Osteocyte (in vitro differentiated cells): ENCODE measurements at regions not wholly inside any gene's neighbourhood (a gene's known extent, or its start where the extent isn't known, plus 50 kb on each side); places are given as distances from the start of the nearest gene placed in this dataset.

Experiments
- DNase-seq: peaks from one replicate; pipeline ENCODE4 v3.0.0; 2021; ENCODE audit warnings: mixed read lengths; ENCODE audit not compliant: unreplicated experiment; ENCODE audit errors: extremely low spot score
- H3K27ac Mint-ChIP-seq: one replicate; pipeline ENCODE4 v1.8.0; 2021; ENCODE audit warnings: mild to moderate bottlenecking, mixed read lengths; ENCODE audit not compliant: unreplicated experiment
- H3K27me3 Mint-ChIP-seq: one replicate; pipeline ENCODE4 v1.8.0; 2021; ENCODE audit warnings: mixed read lengths; ENCODE audit not compliant: unreplicated experiment
- H3K36me3 Mint-ChIP-seq: one replicate; pipeline ENCODE4 v1.8.0; 2021; ENCODE audit warnings: mixed read lengths; ENCODE audit not compliant: unreplicated experiment
- H3K4me1 Mint-ChIP-seq: one replicate; pipeline ENCODE4 v1.8.0; 2021; ENCODE audit warnings: mixed read lengths; ENCODE audit not compliant: unreplicated experiment
- H3K4me3 Mint-ChIP-seq: one replicate; pipeline ENCODE4 v1.8.0; 2021; ENCODE audit warnings: mild to moderate bottlenecking, moderate library complexity, mixed read lengths; ENCODE audit not compliant: unreplicated experiment
- H3K9me3 Mint-ChIP-seq: one replicate; pipeline ENCODE4 v1.8.0; 2021; ENCODE audit warnings: mixed read lengths; ENCODE audit not compliant: unreplicated experiment
- TF ChIP-seq, protein P1 (sequence below): fragments of 200-600 bp; sonication (generic); IDR thresholded peaks from 2 replicates; pipeline ENCODE4 v1.5.0; 2021; ENCODE audit warnings: antibody characterized with exemption, mild to moderate bottlenecking, moderate library complexity

DNA sequence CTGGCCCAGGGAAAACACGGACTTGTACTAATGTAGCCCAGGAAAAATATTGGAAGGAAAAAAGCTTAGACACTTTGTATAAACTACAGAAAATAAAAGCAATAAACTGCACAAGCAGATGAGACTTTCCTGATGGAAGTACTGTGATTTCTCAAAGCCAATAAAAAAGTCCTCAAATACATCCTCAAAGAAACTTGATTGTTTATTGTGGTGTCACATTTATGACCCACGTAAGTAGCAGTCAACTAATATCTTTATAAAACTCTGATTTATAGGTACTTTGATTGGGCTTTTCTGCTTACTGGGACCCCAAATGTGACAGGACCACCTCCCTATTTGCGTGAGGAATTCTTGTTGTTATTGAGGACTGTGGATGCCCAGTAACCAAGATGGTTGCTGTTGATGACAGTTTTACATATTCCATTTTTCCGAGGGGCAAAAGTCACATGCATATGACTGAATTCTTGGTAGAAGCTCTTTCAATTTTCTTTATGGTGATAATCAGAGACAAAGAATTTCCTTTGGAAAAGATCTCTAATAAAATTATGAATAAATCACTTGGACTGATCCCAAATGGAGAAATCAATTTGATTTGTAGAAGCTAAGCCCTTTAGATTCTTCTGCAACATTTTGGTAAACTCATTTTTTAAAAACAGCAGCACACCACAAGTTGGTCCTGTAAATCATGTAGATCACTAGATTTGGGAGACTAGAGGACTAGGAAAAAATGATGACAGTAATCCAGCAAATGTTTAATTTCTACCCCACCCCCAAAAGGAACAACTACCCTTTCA lies 159.0 kb upstream of the TSC22D2 start:
- peak overlapping the region; percentile 96 for H3K27ac Mint-ChIP-seq
- no peaks in the 10 kb centered on the region for H3K36me3 Mint-ChIP-seq
- H3K4me1 Mint-ChIP-seq, result peaks cover 68% of the 10 kb centered on the region
- H3K4me3 Mint-ChIP-seq, result peak overlapping the region; percentile 38
- TF ChIP-seq, protein P1, sequence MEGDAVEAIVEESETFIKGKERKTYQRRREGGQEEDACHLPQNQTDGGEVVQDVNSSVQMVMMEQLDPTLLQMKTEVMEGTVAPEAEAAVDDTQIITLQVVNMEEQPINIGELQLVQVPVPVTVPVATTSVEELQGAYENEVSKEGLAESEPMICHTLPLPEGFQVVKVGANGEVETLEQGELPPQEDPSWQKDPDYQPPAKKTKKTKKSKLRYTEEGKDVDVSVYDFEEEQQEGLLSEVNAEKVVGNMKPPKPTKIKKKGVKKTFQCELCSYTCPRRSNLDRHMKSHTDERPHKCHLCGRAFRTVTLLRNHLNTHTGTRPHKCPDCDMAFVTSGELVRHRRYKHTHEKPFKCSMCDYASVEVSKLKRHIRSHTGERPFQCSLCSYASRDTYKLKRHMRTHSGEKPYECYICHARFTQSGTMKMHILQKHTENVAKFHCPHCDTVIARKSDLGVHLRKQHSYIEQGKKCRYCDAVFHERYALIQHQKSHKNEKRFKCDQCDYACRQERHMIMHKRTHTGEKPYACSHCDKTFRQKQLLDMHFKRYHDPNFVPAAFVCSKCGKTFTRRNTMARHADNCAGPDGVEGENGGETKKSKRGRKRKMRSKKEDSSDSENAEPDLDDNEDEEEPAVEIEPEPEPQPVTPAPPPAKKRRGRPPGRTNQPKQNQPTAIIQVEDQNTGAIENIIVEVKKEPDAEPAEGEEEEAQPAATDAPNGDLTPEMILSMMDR, result no peak
- no peaks in the 10 kb centered on the region for H3K9me3 Mint-ChIP-seq
- H3K27me3 Mint-ChIP-seq, result no peaks in the 10 kb centered on the region
- no peak for DNase-seq

DNA sequence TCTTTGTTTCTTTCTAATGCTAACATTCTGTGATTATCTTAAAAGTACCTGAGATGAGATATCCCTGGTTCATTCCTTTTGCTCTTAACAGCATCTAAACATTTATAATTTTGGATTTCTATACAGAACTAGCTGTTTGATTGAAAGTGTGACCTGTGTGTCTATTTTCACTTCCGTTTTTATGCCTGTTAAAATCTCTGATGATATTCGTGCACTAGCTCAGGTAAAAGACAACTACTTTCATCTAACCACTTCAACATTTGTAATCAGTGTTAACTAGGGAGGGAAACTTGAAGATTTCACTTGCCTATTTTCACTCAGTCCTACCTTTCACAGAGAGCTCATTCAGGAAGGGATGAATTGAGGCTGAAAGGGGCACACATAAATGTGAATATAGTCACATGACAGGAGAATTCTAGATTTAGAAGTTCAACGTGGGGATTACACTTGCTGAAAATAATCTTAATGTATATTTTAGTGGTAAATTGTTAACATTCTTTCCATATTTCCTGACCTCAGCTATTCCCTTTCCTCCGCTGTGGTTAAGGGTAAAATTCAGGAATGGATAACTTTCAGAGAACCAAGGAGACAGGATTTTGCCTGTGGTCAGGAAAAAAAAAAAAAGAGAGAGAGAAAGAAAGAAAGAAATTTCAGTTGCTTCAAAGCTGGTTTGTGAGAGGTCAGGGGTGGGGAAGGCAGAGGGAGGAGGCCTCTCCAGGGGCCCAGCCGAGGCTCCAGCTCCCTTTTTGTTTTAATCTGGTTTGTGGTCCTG lies 159.8 kb upstream of the TSC22D2 start:
- Mint-ChIP-seq H3K4me3 (peak overlapping the region; percentile 38), H3K9me3 (no peaks in the 10 kb centered on the region), H3K27me3 (no peaks in the 10 kb centered on the region), H3K27ac (peak overlapping the region; percentile 96), H3K36me3 (no peaks in the 10 kb centered on the region), H3K4me1 (peaks cover 68% of the 10 kb centered on the region)
- DNase-seq, result no peak
- TF ChIP-seq, protein P1, result no peak

DNA sequence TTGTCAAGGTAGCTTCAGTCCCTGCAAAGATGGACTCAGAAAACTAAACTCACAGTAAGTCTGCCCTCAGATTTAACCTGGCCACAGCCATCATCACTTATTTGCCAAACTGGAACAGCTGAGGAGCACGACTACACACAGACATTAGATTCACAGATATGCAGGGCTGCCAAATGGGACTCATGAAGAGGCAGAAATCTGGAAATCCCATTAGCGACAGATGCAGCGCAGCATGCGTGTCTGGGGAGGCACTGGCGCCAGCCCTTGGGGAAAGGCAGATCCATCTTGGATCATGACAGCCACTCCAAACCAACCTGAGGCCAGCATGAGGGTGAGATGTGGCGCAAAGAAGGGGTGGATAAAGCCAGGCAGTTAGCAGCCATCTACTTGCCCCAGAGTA lies 160.7 kb upstream of the TSC22D2 start:
- DNase-seq, result no peak
- Mint-ChIP-seq H3K4me1 (peaks cover 68% of the 10 kb centered on the region), H3K36me3 (no peaks in the 10 kb centered on the region), H3K27me3 (no peaks in the 10 kb centered on the region), H3K9me3 (no peaks in the 10 kb centered on the region), H3K27ac (peak overlapping the region; percentile 17), H3K4me3 (no peak overlapping the region)
- TF ChIP-seq, protein P1, result no peak

DNA sequence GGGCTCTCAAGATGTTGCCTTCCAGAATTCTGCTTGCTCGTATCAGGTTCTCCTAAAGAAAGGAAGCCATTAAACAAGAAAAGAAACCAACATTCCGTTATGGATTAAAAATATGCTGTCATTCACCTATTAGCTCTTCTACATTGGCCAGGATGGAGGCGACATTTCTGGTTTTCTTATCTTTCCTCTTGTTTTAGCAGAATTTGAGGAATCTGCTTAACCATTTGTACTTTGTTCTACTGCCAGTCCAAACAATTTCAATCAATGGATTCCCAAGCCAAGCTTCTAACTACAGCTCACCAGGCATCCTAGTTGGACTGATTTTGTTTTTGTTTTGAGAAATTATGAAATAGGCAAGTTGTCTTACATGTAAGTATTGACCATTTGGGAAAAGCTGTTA lies 164.6 kb upstream of the TSC22D2 start:
- H3K36me3 Mint-ChIP-seq, result no peaks in the 10 kb centered on the region
- H3K4me1 Mint-ChIP-seq, result peaks cover 67% of the 10 kb centered on the region
- TF ChIP-seq, protein P1, result no peak

More for the DNA sequence above, 164.6 kb upstream of the TSC22D2 start:
- no peak overlapping the region for H3K27ac Mint-ChIP-seq
- no peaks in the 10 kb centered on the region for H3K9me3 Mint-ChIP-seq
- H3K27me3 Mint-ChIP-seq, result no peaks in the 10 kb centered on the region
- no peak for DNase-seq
- no peak overlapping the region for H3K4me3 Mint-ChIP-seq
